ENCODE measurements at regions not wholly inside any gene's neighbourhood (a gene's known extent, or its start where the extent isn't known, plus 50 kb on each side); places are given as distances from the start of the nearest gene placed in this dataset.
"Not testable (repeated sequence)": the region's sequence is repeated elsewhere in the genome, so short reads cannot be mapped to it uniquely, and the experiment has no call there.

- H3K4me3 ChIP-seq (ENCODE audit: insufficient read depth in 1 of 2, low read depth in 1 of 2, low read length in 2 of 2): peak overlapping the region; percentile 17 to 76
- H3K4me1 ChIP-seq (ENCODE audit: control insufficient read depth, insufficient read depth, low read depth, low read length): peaks cover 6% of the 10 kb centered on the region
- H2BK120ac ChIP-seq (ENCODE audit: low read depth, low read length): no peak overlapping the region
- H3K36me3 ChIP-seq (ENCODE audit: control insufficient read depth in 1 of 2, insufficient read depth in 2 of 2, low read depth in 1 of 2, low read length in 2 of 2): no peaks in the 10 kb centered on the region
- H2BK5ac ChIP-seq (ENCODE audit: low read depth, low read length, poor library complexity, severe bottlenecking): no peak overlapping the region
- no peak overlapping the region for H2BK15ac ChIP-seq (ENCODE audit: low read depth, poor library complexity, severe bottlenecking)
- peak overlapping the region; percentile 74 for H3K4me2 ChIP-seq (ENCODE audit: low read length, poor library complexity, severe bottlenecking)
- peak overlapping the region; percentile 51 to 56 for H3K18ac ChIP-seq (ENCODE audit: low read depth in 1 of 2, low read length in 2 of 2)
- peak overlapping the region in 1 of 2 experiments; percentile 35 for H3K4ac ChIP-seq (ENCODE audit: low read depth in 1 of 2, low read length in 2 of 2)
- H3K79me1 ChIP-seq (replicated peaks; ENCODE audit: low read length, poor library complexity, severe bottlenecking): no peaks in the 10 kb centered on the region
- DNase-seq: peak; percentile 80
- peaks cover 32 to 41% of the 10 kb centered on the region in 2 experiments for H3K27me3 ChIP-seq (ENCODE audit: control insufficient read depth in 1 of 2, insufficient read depth in 1 of 2, low read length in 2 of 2)
- 5% methylated on average over 36 of the region's 36 CpGs for WGBS
- peak overlapping the region; percentile 78 for H4K8ac ChIP-seq (ENCODE audit: low read length)
- no peaks in the 10 kb centered on the region for H3K9me3 ChIP-seq (ENCODE audit: control insufficient read depth, low read length)
- H2AFZ ChIP-seq (ENCODE audit: low read depth, low read length): peak overlapping the region; percentile 64
- no peak overlapping the region for H4K91ac ChIP-seq (ENCODE audit: low read length)
- H2BK12ac ChIP-seq (ENCODE audit: low read length in 2 of 2): no peak overlapping the region
- H3K9ac ChIP-seq (ENCODE audit: low read length): peak overlapping the region; percentile 73
- H2AK5ac ChIP-seq (ENCODE audit: low read length, severe bottlenecking): no peak overlapping the region
- peak overlapping the region in 1 of 2 experiments; percentile 2 for H3K14ac ChIP-seq (ENCODE audit: low read length in 2 of 2)
- no peak overlapping the region for H3K27ac ChIP-seq (ENCODE audit: low read length, poor library complexity, severe bottlenecking)
- no peak overlapping the region for H3K23ac ChIP-seq (ENCODE audit: low read length in 2 of 2)
Observed at GRCh38 chr13:27362064-27362751, 62.2 kb upstream of the GTF3A start.

GRCh38 chr13:27363637-27364036 is 60.8 kb upstream of the GTF3A start:
- H3K36me3 ChIP-seq (ENCODE audit: control insufficient read depth in 1 of 2, insufficient read depth in 2 of 2, low read depth in 1 of 2, low read length in 2 of 2); H3K4ac ChIP-seq (ENCODE audit: low read depth in 1 of 2, low read length in 2 of 2); H3K18ac ChIP-seq (ENCODE audit: low read depth in 1 of 2, low read length in 2 of 2); H3K14ac ChIP-seq (ENCODE audit: low read length in 2 of 2); H2BK5ac ChIP-seq (ENCODE audit: low read depth, low read length, poor library complexity, severe bottlenecking); H4K8ac ChIP-seq (ENCODE audit: low read length); H3K27ac ChIP-seq (ENCODE audit: low read length, poor library complexity, severe bottlenecking); H3K9ac ChIP-seq (ENCODE audit: low read length); H3K9me3 ChIP-seq (ENCODE audit: control insufficient read depth, low read length); H3K4me3 ChIP-seq (ENCODE audit: insufficient read depth in 1 of 2, low read depth in 1 of 2, low read length in 2 of 2); H2BK12ac ChIP-seq (ENCODE audit: low read length in 2 of 2); H3K4me2 ChIP-seq (ENCODE audit: low read length, poor library complexity, severe bottlenecking); H3K23ac ChIP-seq (ENCODE audit: low read length in 2 of 2); H4K91ac ChIP-seq (ENCODE audit: low read length); H2BK120ac ChIP-seq (ENCODE audit: low read depth, low read length); H3K79me1 ChIP-seq (replicated peaks; ENCODE audit: low read length, poor library complexity, severe bottlenecking); H3K4me1 ChIP-seq (ENCODE audit: control insufficient read depth, insufficient read depth, low read depth, low read length); H2AK5ac ChIP-seq (ENCODE audit: low read length, severe bottlenecking); DNase-seq; H2BK15ac ChIP-seq (ENCODE audit: low read depth, poor library complexity, severe bottlenecking); H2AFZ ChIP-seq (ENCODE audit: low read depth, low read length): not testable (repeated sequence)
- 94% methylated on average over 5 of the region's 5 CpGs for WGBS
- peaks cover 41 to 52% of the 10 kb centered on the region in 2 experiments for H3K27me3 ChIP-seq (ENCODE audit: control insufficient read depth in 1 of 2, insufficient read depth in 1 of 2, low read length in 2 of 2)

GRCh38 chr13:27367570-27367969 is 56.8 kb upstream of the GTF3A start:
- Histone ChIP-seq H2BK12ac (ENCODE audit: low read length in 2 of 2) (no peak overlapping the region), H3K27me3 (ENCODE audit: control insufficient read depth in 1 of 2, insufficient read depth in 1 of 2, low read length in 2 of 2) (peaks cover 54 to 66% of the 10 kb centered on the region in 2 experiments), H3K14ac (ENCODE audit: low read length in 2 of 2) (no peak overlapping the region), H2BK120ac (ENCODE audit: low read depth, low read length) (no peak overlapping the region), H2BK15ac (ENCODE audit: low read depth, poor library complexity, severe bottlenecking) (no peak overlapping the region), H4K8ac (ENCODE audit: low read length) (no peak overlapping the region), H3K36me3 (ENCODE audit: control insufficient read depth in 1 of 2, insufficient read depth in 2 of 2, low read depth in 1 of 2, low read length in 2 of 2) (no peaks in the 10 kb centered on the region), H3K4ac (ENCODE audit: low read depth in 1 of 2, low read length in 2 of 2) (no peak overlapping the region), H2AK5ac (ENCODE audit: low read length, severe bottlenecking) (no peak overlapping the region), H3K9ac (ENCODE audit: low read length) (no peak overlapping the region), H3K18ac (ENCODE audit: low read depth in 1 of 2, low read length in 2 of 2) (no peak overlapping the region), H3K27ac (ENCODE audit: low read length, poor library complexity, severe bottlenecking) (no peak overlapping the region), H2AFZ (ENCODE audit: low read depth, low read length) (no peak overlapping the region), H3K23ac (ENCODE audit: low read length in 2 of 2) (no peak overlapping the region), H4K91ac (ENCODE audit: low read length) (no peak overlapping the region), H2BK5ac (ENCODE audit: low read depth, low read length, poor library complexity, severe bottlenecking) (no peak overlapping the region), H3K4me2 (ENCODE audit: low read length, poor library complexity, severe bottlenecking) (no peak overlapping the region), H3K9me3 (ENCODE audit: control insufficient read depth, low read length) (peaks cover 7% of the 10 kb centered on the region), H3K4me3 (ENCODE audit: insufficient read depth in 1 of 2, low read depth in 1 of 2, low read length in 2 of 2) (no peak overlapping the region), H3K79me1 (replicated peaks; ENCODE audit: low read length, poor library complexity, severe bottlenecking) (no peaks in the 10 kb centered on the region), H3K4me1 (ENCODE audit: control insufficient read depth, insufficient read depth, low read depth, low read length) (no peaks in the 10 kb centered on the region)
- no peak for DNase-seq
- 92% methylated on average over 5 of the region's 5 CpGs for WGBS

GRCh38 chr13:27370305-27370872 is 54.0 kb upstream of the GTF3A start:
- Histone ChIP-seq H2AFZ (ENCODE audit: low read depth, low read length) (no peak overlapping the region), H3K27me3 (ENCODE audit: control insufficient read depth in 1 of 2, insufficient read depth in 1 of 2, low read length in 2 of 2) (peaks cover 53 to 68% of the 10 kb centered on the region in 2 experiments), H3K79me1 (replicated peaks; ENCODE audit: low read length, poor library complexity, severe bottlenecking) (no peaks in the 10 kb centered on the region), H3K18ac (ENCODE audit: low read depth in 1 of 2, low read length in 2 of 2) (no peak overlapping the region), H2BK12ac (ENCODE audit: low read length in 2 of 2) (no peak overlapping the region), H3K4me3 (ENCODE audit: insufficient read depth in 1 of 2, low read depth in 1 of 2, low read length in 2 of 2) (no peak overlapping the region), H4K8ac (ENCODE audit: low read length) (no peak overlapping the region), H3K4me1 (ENCODE audit: control insufficient read depth, insufficient read depth, low read depth, low read length) (no peaks in the 10 kb centered on the region), H3K4ac (ENCODE audit: low read depth in 1 of 2, low read length in 2 of 2) (no peak overlapping the region), H3K4me2 (ENCODE audit: low read length, poor library complexity, severe bottlenecking) (no peak overlapping the region), H2BK120ac (ENCODE audit: low read depth, low read length) (no peak overlapping the region), H3K9me3 (ENCODE audit: control insufficient read depth, low read length) (peaks cover 7% of the 10 kb centered on the region), H2BK5ac (ENCODE audit: low read depth, low read length, poor library complexity, severe bottlenecking) (no peak overlapping the region), H3K14ac (ENCODE audit: low read length in 2 of 2) (no peak overlapping the region), H3K23ac (ENCODE audit: low read length in 2 of 2) (no peak overlapping the region), H4K91ac (ENCODE audit: low read length) (no peak overlapping the region), H3K9ac (ENCODE audit: low read length) (no peak overlapping the region), H2AK5ac (ENCODE audit: low read length, severe bottlenecking) (no peak overlapping the region), H3K27ac (ENCODE audit: low read length, poor library complexity, severe bottlenecking) (no peak overlapping the region), H3K36me3 (ENCODE audit: control insufficient read depth in 1 of 2, insufficient read depth in 2 of 2, low read depth in 1 of 2, low read length in 2 of 2) (no peaks in the 10 kb centered on the region), H2BK15ac (ENCODE audit: low read depth, poor library complexity, severe bottlenecking) (no peak overlapping the region)
- peak; percentile 30 for DNase-seq
- 90% methylated on average over 12 of the region's 12 CpGs for WGBS

All from mesenchymal stem cell (in vitro differentiated cells and primary cell).